Keratinocyte (primary cell): ENCODE measurements at regions not wholly inside any gene's neighbourhood (a gene's known extent, or its start where the extent isn't known, plus 50 kb on each side); places are given as distances from the start of the nearest gene placed in this dataset.

Experiments used
- DNase-seq: peaks from one replicate; pipeline ENCODE4 v3.0.0-alpha.2; 2011; ENCODE audit warnings: low read depth, missing footprints, low spot score
- FAIRE-seq: peaks from 2 replicates; lab custom pipeline; 2011; peaks lifted over from hg19 to GRCh38; lab: Jason Lieb, UNC
- H2AFZ ChIP-seq: 2 replicates; pipeline ENCODE4 v1.6.0; 2012; ENCODE audit warnings: low read length, control low read depth, inconsistent platforms; ENCODE audit not compliant: control insufficient read depth
- H3K27ac ChIP-seq: 2 replicates; pipeline ENCODE4 v1.5.1; 2011; ENCODE audit warnings: low read length; ENCODE audit not compliant: control insufficient read depth, insufficient read depth
- H3K27me3 ChIP-seq: 3 replicates; pipeline ENCODE4 v1.6.0; 2011; ENCODE audit warnings: low read length; ENCODE audit not compliant: control insufficient read depth, insufficient read depth; ENCODE audit errors: extremely low read depth
- H3K36me3 ChIP-seq, 2 experiments: 2 replicates in 1 of 2; 3 replicates in 1 of 2; pipeline ENCODE4 v1.5.1; 2011; ENCODE audit warnings: low read length in 2 of 2, mild to moderate bottlenecking in 1 of 2; ENCODE audit not compliant: control insufficient read depth in 2 of 2, insufficient read depth in 2 of 2; ENCODE audit errors: extremely low read depth in 1 of 2
- H3K4me1 ChIP-seq: 3 replicates; pipeline ENCODE4 v1.5.1; 2011; ENCODE audit warnings: low read length; ENCODE audit not compliant: control insufficient read depth, insufficient read depth; ENCODE audit errors: extremely low read depth
- H3K4me2 ChIP-seq: 3 replicates; pipeline ENCODE4 v1.6.0; 2011; ENCODE audit warnings: low read depth, low read length; ENCODE audit not compliant: control insufficient read depth, insufficient read depth; ENCODE audit errors: extremely low read depth
- H3K4me3 ChIP-seq, 3 experiments: fragments of 200-600 bp in 1 of 3; sonication (generic) in 1 of 3; 2 replicates in 2 of 3; 3 replicates in 1 of 3; pipeline ENCODE4 v1.5.1; 2011 to 2016; ENCODE audit warnings: low read length in 3 of 3, mild to moderate bottlenecking in 3 of 3, control low read depth in 2 of 3, inconsistent platforms in 1 of 3, low read depth in 1 of 3, mixed read lengths in 1 of 3, mixed run types in 1 of 3, moderate library complexity in 1 of 3; ENCODE audit not compliant: control insufficient read depth in 2 of 3, insufficient read depth in 2 of 3; ENCODE audit errors: extremely low read depth in 1 of 3
- H3K79me2 ChIP-seq: 2 replicates; pipeline ENCODE4 v1.6.0; 2012; ENCODE audit warnings: low read length; ENCODE audit not compliant: control insufficient read depth, insufficient read depth
- H3K9ac ChIP-seq: 3 replicates; pipeline ENCODE4 v1.6.0; 2011; ENCODE audit warnings: low read length; ENCODE audit not compliant: control insufficient read depth, insufficient read depth; ENCODE audit errors: extremely low read depth
- H3K9me1 ChIP-seq: 3 replicates; pipeline ENCODE4 v1.6.0; 2011; ENCODE audit warnings: low read length; ENCODE audit not compliant: control insufficient read depth, insufficient read depth; ENCODE audit errors: extremely low read depth
- H3K9me3 ChIP-seq: 2 replicates; pipeline ENCODE4 v1.5.1; 2012; ENCODE audit warnings: low read depth, low read length; ENCODE audit not compliant: control insufficient read depth
- H4K20me1 ChIP-seq: 3 replicates; pipeline ENCODE4 v1.6.0; 2011; ENCODE audit warnings: low read length; ENCODE audit not compliant: control insufficient read depth, insufficient read depth; ENCODE audit errors: extremely low read depth
- CTCF ChIP-seq, 3 experiments: IDR thresholded peaks in 1 of 3; conservative IDR thresholded peaks in 1 of 3; optimal IDR thresholded peaks in 1 of 3; 2 replicates in 2 of 3; 3 replicates in 1 of 3; pipeline versions ENCODE3 to v1.5.1; 2011; ENCODE audit warnings: low read length in 3 of 3, mild to moderate bottlenecking in 3 of 3, moderate library complexity in 2 of 3, control low read depth in 1 of 3, inconsistent platforms in 1 of 3; ENCODE audit not compliant: insufficient read depth in 2 of 3; ENCODE audit errors: extremely low read depth in 1 of 3
- EZH2 ChIP-seq: IDR thresholded peaks from one replicate; pipeline ENCODE4 v1.6.1; 2012; ENCODE audit warnings: inconsistent platforms, mild to moderate bottlenecking, low read length, moderate library complexity
- dilution Hi-C: fragments of 300-500 bp; cut with MboI; formaldehyde crosslinking; loops from one replicate; pipeline ENCODE4 v1.7.0; 2020; ENCODE audit warnings: low sequenced_read_pairs; ENCODE audit not compliant: extremely low pct_ligation_motif_present

GRCh38 chr13:72218966-72219365 lies 352.0 kb upstream of the DACH1 start:
- H2AFZ ChIP-seq = no peak overlapping the region
- no peak overlapping the region for H3K9ac ChIP-seq
- no peaks in the 10 kb centered on the region for H4K20me1 ChIP-seq
- TF ChIP-seq CTCF (optimal IDR thresholded peaks at IDR 0.05 in 1 of 3, IDR thresholded peaks at IDR 0.05 in 1 of 3, conservative IDR thresholded peaks at IDR 0.05 in 1 of 3; ENCODE audit: extremely low read depth in 1 of 3, insufficient read depth in 2 of 3, low read length in 3 of 3) = no peak
- TF ChIP-seq EZH2 = no peak
- no peak overlapping the region for H3K27ac ChIP-seq
- H3K4me3 ChIP-seq = no peak overlapping the region
- H3K9me1 ChIP-seq = no peaks in the 10 kb centered on the region
- dilution Hi-C loops = no loop called here
- H3K27me3 ChIP-seq = no peaks in the 10 kb centered on the region
- no peaks in the 10 kb centered on the region for H3K9me3 ChIP-seq
- H3K79me2 ChIP-seq = no peaks in the 10 kb centered on the region
- no peaks in the 10 kb centered on the region for H3K36me3 ChIP-seq
- H3K4me1 ChIP-seq = no peaks in the 10 kb centered on the region
- DNase-seq (no peak), FAIRE-seq (no peak)
- no peak overlapping the region for H3K4me2 ChIP-seq

- no peak overlapping the region for H2AFZ ChIP-seq
- H3K4me2 ChIP-seq = no peak overlapping the region
- no peaks in the 10 kb centered on the region for H3K9me3 ChIP-seq
- FAIRE-seq (no peak), DNase-seq (no peak)
- no peaks in the 10 kb centered on the region for H3K79me2 ChIP-seq
- TF ChIP-seq CTCF (optimal IDR thresholded peaks at IDR 0.05 in 1 of 3, IDR thresholded peaks at IDR 0.05 in 1 of 3, conservative IDR thresholded peaks at IDR 0.05 in 1 of 3; ENCODE audit: extremely low read depth in 1 of 3, insufficient read depth in 2 of 3, low read length in 3 of 3) = no peak
- TF ChIP-seq EZH2 = no peak
- H3K27ac ChIP-seq = no peak overlapping the region
- H3K4me3 ChIP-seq = no peak overlapping the region
- no peaks in the 10 kb centered on the region for H3K27me3 ChIP-seq
- no peaks in the 10 kb centered on the region for H3K4me1 ChIP-seq
- H3K36me3 ChIP-seq = no peaks in the 10 kb centered on the region
- no peaks in the 10 kb centered on the region for H4K20me1 ChIP-seq
- no peaks in the 10 kb centered on the region for H3K9me1 ChIP-seq
- H3K9ac ChIP-seq = no peak overlapping the region
- dilution Hi-C loops = no loop called here
Observed at GRCh38 chr13:72217142-72217541, 350.1 kb upstream of the DACH1 start.
